GM12878 (cell line): ENCODE measurements at regions not wholly inside any gene's neighbourhood (a gene's known extent, or its start where the extent isn't known, plus 50 kb on each side); places are given as distances from the start of the nearest gene placed in this dataset.

ENCODE experiments used
- ATAC-seq: fragments of 200-7000 bp; cut with Tn5 transposase; 3 replicates; pipeline ENCODE4 v1.9.1; 2020; ENCODE audit warnings: mild to moderate bottlenecking, moderate library complexity
- BruUV-seq: library from RNA; stranded (reverse); fragments of 400-500 nt; replicated peaks from 2 replicates; lab custom pipeline; 2021; lab: Mats Ljungman, UMichigan
- CTCF ChIA-PET: fragments of 300-600 bp; sonication (Branson Sonifier 250); formaldehyde crosslinking; extraction: SDS; loops from one replicate; lab custom pipeline; 2021; ENCODE audit warnings: inconsistent platforms; lab: Yijun Ruan, JAX
- POLR2A ChIA-PET: fragments of 350-600 bp; formaldehyde crosslinking; extraction: SDS; loops from one replicate; lab custom pipeline; 2021; ENCODE audit warnings: inconsistent platforms; lab: Charles Lee
- RAD21 ChIA-PET: fragments of 300-600 bp; sonication (Branson Sonifier 250); formaldehyde crosslinking; loops from one replicate; lab custom pipeline; 2023; ENCODE audit warnings: antibody characterized with exemption; ENCODE audit not compliant: unreplicated experiment; lab: Charles Lee
- SMC1A ChIA-PET: fragments of 300-600 bp; sonication (Branson Sonifier 250); formaldehyde crosslinking; loops from one replicate; lab custom pipeline; 2023; ENCODE audit not compliant: unreplicated experiment, uncharacterized antibody; lab: Charles Lee
- DNase-seq: peaks from one replicate; pipeline ENCODE4 v3.0.0-alpha.2; 2011; ENCODE audit warnings: low read depth, low spot score
- FAIRE-seq: peaks from 3 replicates; lab custom pipeline; 2011; peaks lifted over from hg19 to GRCh38; lab: Jason Lieb, UNC
- H2AFZ ChIP-seq: 2 replicates; pipeline ENCODE4 v1.6.0; 2011; ENCODE audit warnings: low read depth, low read length, control low read depth; ENCODE audit not compliant: control insufficient read depth
- H3K27ac ChIP-seq: 2 replicates; pipeline ENCODE4 v1.5.1; 2011; ENCODE audit warnings: control low read depth; ENCODE audit not compliant: control insufficient read depth, insufficient read depth
- H3K27me3 ChIP-seq, 2 experiments: replicated peaks in 1 of 2; 2 replicates each; pipeline versions ENCODE4 v1.6.0 to v1.6.1; 2011; ENCODE audit warnings: low read length in 1 of 2; ENCODE audit not compliant: control insufficient read depth in 2 of 2, insufficient read depth in 2 of 2
- H3K36me3 ChIP-seq, 2 experiments: 2 replicates each; pipeline ENCODE4 v1.5.1; 2011; ENCODE audit warnings: low read length in 1 of 2; ENCODE audit not compliant: control insufficient read depth in 2 of 2, insufficient read depth in 2 of 2
- H3K4me1 ChIP-seq: 2 replicates; pipeline ENCODE4 v1.6.1; 2011; ENCODE audit warnings: mild to moderate bottlenecking, low read length, moderate library complexity, mixed read lengths; ENCODE audit not compliant: control insufficient read depth, insufficient read depth
- H3K4me2 ChIP-seq: 2 replicates; pipeline ENCODE4 v1.6.0; 2011; ENCODE audit warnings: control low read depth; ENCODE audit not compliant: control insufficient read depth, insufficient read depth
- H3K4me3 ChIP-seq: fragments of 200-600 bp; sonication (generic); 2 replicates; pipeline ENCODE4 v1.5.1; 2016
- H3K79me2 ChIP-seq: 2 replicates; pipeline ENCODE4 v1.6.0; 2011; ENCODE audit warnings: low read length; ENCODE audit not compliant: control insufficient read depth, insufficient read depth
- H3K9ac ChIP-seq: 2 replicates; pipeline ENCODE4 v1.8.0; 2011; ENCODE audit warnings: low read length, control low read depth, mixed read lengths; ENCODE audit not compliant: control insufficient read depth, insufficient read depth
- H3K9me3 ChIP-seq: replicated peaks from 3 replicates; pipeline ENCODE4 v1.5.1; 2011; ENCODE audit warnings: mild to moderate bottlenecking, low read length; ENCODE audit not compliant: control insufficient read depth, insufficient read depth
- H4K20me1 ChIP-seq: 2 replicates; pipeline ENCODE4 v1.6.0; 2011; ENCODE audit not compliant: control insufficient read depth, insufficient read depth
- ATF7 ChIP-seq: fragments of 450-650 bp; IDR thresholded peaks from 2 replicates; pipeline ENCODE4 v1.6.1; 2016; ENCODE audit warnings: low read depth, mild to moderate bottlenecking
- CBX3 ChIP-seq: fragments of 200-600 bp; sonication (generic); IDR thresholded peaks from 2 replicates; pipeline ENCODE4 v1.6.1; 2016; ENCODE audit warnings: low read depth, borderline replicate concordance
- ESRRA ChIP-seq: IDR thresholded peaks from 2 replicates; pipeline ENCODE4 v1.6.1; 2012; ENCODE audit warnings: mild to moderate bottlenecking, low read length, improper control_type of control experiment
- FOXM1 ChIP-seq: IDR thresholded peaks from 2 replicates; pipeline ENCODE4 v1.6.1; 2012; ENCODE audit warnings: low read depth, mild to moderate bottlenecking, inconsistent platforms, low read length, moderate library complexity
- NRF1 ChIP-seq: conservative IDR thresholded peaks from 2 replicates; pipeline ENCODE4 v1.6.1; 2011; ENCODE audit warnings: mild to moderate bottlenecking, low read depth, low read length, improper control_type of control experiment
- POLR2AphosphoS5 ChIP-seq: IDR thresholded peaks from 2 replicates; pipeline ENCODE4 v1.6.1; 2011; ENCODE audit warnings: mild to moderate bottlenecking, low read length, inconsistent platforms
- WGBS: methylation state at CpG from one replicate; pipeline ENCODE4 v1.1.6; 2016; ENCODE audit warnings: low lambda C conversion rate; ENCODE audit not compliant: insufficient replicate concordance, insufficient coverage; ENCODE audit errors: missing lambda C conversion rate; 5-methylcytosine and 5-hydroxymethylcytosine counted together
- in situ Hi-C: fragments of 300-500 bp; cut with MboI; formaldehyde crosslinking; loops from 9 replicates; pipeline ENCODE4 v1.14.3; 2018; ENCODE audit warnings: mixed read lengths
- intact Hi-C: fragments of 100-400 bp; cut with micrococcal nuclease; formaldehyde crosslinking; loops from one replicate; pipeline ENCODE4 v1.14.2; 2022; ENCODE audit not compliant: unreplicated experiment
- TF ChIP-seq, protein P1 (sequence below): fragments of 450-650 bp; IDR thresholded peaks from 2 replicates; pipeline ENCODE4 v1.6.1; 2018; ENCODE audit warnings: borderline replicate concordance, mild to moderate bottlenecking; ENCODE audit not compliant: partially characterized antibody
- TF ChIP-seq, protein P2 (sequence below): IDR thresholded peaks from 2 replicates; pipeline ENCODE4 v1.6.1; 2012; ENCODE audit warnings: low read length, inconsistent platforms
- TF ChIP-seq, protein P3 (sequence below): IDR thresholded peaks from 2 replicates; pipeline ENCODE4 v1.6.1; 2012; ENCODE audit warnings: mild to moderate bottlenecking, low read depth, low read length
- TF ChIP-seq, protein P4 (sequence below): IDR thresholded peaks from 2 replicates; pipeline ENCODE4 v1.6.1; 2012; ENCODE audit warnings: low read depth, low read length, improper control_type of control experiment

DNA sequence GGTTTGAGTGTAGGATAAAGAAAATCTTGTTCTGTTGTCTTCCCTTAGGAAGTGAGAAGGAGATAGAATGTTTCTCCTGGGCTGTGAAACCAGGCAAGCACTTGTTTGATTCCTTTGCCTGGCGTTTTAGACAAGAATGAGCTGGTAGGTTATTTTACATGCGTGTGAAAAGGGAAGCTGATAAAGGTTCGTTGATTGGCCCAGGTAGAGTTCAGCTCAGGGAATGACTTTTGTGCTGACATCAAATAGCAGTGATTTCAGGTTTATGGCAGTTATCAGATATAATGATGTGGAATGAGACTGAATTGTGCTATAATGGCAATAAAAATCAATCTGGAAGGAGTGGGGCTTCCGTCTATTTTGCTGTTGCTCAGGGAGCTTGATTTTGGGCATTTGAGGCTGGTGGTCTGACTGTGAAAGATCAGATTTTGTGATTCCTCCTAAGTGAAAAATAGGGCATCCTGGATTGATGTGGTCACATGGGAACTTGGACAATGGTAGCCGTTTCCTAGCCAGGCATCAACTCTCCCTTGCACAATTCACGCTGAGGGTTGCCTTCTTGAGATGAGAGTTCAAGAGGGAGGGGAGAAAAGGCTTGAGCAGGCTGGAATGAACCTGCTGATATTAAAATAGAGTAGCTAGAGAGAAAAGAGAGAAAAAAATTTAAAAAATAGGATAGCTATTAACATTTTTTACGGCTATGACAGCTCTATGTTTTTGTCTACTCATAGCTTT is 388.9 kb downstream of the EDEM1 start:
- TF ChIP-seq NRF1, result no peak
- TF ChIP-seq CBX3, result no peak
- TF ChIP-seq, protein P1, sequence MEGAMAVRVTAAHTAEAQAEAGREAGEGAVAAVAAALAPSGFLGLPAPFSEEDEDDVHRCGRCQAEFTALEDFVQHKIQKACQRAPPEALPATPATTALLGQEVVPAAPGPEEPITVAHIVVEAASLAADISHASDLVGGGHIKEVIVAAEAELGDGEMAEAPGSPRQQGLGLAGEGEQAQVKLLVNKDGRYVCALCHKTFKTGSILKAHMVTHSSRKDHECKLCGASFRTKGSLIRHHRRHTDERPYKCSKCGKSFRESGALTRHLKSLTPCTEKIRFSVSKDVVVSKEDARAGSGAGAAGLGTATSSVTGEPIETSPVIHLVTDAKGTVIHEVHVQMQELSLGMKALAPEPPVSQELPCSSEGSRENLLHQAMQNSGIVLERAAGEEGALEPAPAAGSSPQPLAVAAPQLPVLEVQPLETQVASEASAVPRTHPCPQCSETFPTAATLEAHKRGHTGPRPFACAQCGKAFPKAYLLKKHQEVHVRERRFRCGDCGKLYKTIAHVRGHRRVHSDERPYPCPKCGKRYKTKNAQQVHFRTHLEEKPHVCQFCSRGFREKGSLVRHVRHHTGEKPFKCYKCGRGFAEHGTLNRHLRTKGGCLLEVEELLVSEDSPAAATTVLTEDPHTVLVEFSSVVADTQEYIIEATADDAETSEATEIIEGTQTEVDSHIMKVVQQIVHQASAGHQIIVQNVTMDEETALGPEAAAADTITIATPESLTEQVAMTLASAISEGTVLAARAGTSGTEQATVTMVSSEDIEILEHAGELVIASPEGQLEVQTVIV, result no peak
- TF ChIP-seq ESRRA, result no peak
- TF ChIP-seq POLR2AphosphoS5, result no peak
- TF ChIP-seq, protein P2, sequence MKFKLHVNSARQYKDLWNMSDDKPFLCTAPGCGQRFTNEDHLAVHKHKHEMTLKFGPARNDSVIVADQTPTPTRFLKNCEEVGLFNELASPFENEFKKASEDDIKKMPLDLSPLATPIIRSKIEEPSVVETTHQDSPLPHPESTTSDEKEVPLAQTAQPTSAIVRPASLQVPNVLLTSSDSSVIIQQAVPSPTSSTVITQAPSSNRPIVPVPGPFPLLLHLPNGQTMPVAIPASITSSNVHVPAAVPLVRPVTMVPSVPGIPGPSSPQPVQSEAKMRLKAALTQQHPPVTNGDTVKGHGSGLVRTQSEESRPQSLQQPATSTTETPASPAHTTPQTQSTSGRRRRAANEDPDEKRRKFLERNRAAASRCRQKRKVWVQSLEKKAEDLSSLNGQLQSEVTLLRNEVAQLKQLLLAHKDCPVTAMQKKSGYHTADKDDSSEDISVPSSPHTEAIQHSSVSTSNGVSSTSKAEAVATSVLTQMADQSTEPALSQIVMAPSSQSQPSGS, result no peak
- TF ChIP-seq FOXM1, result no peak
- TF ChIP-seq, protein P3, sequence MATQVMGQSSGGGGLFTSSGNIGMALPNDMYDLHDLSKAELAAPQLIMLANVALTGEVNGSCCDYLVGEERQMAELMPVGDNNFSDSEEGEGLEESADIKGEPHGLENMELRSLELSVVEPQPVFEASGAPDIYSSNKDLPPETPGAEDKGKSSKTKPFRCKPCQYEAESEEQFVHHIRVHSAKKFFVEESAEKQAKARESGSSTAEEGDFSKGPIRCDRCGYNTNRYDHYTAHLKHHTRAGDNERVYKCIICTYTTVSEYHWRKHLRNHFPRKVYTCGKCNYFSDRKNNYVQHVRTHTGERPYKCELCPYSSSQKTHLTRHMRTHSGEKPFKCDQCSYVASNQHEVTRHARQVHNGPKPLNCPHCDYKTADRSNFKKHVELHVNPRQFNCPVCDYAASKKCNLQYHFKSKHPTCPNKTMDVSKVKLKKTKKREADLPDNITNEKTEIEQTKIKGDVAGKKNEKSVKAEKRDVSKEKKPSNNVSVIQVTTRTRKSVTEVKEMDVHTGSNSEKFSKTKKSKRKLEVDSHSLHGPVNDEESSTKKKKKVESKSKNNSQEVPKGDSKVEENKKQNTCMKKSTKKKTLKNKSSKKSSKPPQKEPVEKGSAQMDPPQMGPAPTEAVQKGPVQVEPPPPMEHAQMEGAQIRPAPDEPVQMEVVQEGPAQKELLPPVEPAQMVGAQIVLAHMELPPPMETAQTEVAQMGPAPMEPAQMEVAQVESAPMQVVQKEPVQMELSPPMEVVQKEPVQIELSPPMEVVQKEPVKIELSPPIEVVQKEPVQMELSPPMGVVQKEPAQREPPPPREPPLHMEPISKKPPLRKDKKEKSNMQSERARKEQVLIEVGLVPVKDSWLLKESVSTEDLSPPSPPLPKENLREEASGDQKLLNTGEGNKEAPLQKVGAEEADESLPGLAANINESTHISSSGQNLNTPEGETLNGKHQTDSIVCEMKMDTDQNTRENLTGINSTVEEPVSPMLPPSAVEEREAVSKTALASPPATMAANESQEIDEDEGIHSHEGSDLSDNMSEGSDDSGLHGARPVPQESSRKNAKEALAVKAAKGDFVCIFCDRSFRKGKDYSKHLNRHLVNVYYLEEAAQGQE, result no peak
- TF ChIP-seq ATF7, result no peak
- TF ChIP-seq, protein P4, sequence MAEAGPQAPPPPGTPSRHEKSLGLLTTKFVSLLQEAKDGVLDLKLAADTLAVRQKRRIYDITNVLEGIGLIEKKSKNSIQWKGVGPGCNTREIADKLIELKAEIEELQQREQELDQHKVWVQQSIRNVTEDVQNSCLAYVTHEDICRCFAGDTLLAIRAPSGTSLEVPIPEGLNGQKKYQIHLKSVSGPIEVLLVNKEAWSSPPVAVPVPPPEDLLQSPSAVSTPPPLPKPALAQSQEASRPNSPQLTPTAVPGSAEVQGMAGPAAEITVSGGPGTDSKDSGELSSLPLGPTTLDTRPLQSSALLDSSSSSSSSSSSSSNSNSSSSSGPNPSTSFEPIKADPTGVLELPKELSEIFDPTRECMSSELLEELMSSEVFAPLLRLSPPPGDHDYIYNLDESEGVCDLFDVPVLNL, result no peak
- ChIA-PET POLR2A (no interaction called here), SMC1A (interaction anchor here (0.6 kb wide), 1 partner anchor 10 kb away, joined by 4 read pairs; no protein-coding TSS in a partner anchor), CTCF (no interaction called here), RAD21 (no interaction called here)
- in situ Hi-C loops (no loop called here), intact Hi-C loops (no loop called here)
- no peaks in the 10 kb centered on the region for H3K79me2 ChIP-seq
- H4K20me1 ChIP-seq, result no peaks in the 10 kb centered on the region
- no TSS peak for BruUV-seq
- DNase-seq (no peak), ATAC-seq (no peak), FAIRE-seq (peak; percentile 13)
- H3K4me3 ChIP-seq, result no peak overlapping the region
- 58% methylated on average over 7 of the region's 7 CpGs for WGBS
- no peaks in the 10 kb centered on the region for H3K36me3 ChIP-seq
- no peak overlapping the region for H3K4me2 ChIP-seq
- H3K9me3 ChIP-seq, result no peaks in the 10 kb centered on the region
- no peaks in the 10 kb centered on the region for H3K27me3 ChIP-seq
- no peak overlapping the region for H2AFZ ChIP-seq
- no peaks in the 10 kb centered on the region for H3K4me1 ChIP-seq
- H3K27ac ChIP-seq, result no peak overlapping the region
- H3K9ac ChIP-seq, result no peak overlapping the region
